Mesothelial cell of epicardium (in vitro differentiated cells): ENCODE measurements at regions not wholly inside any gene's neighbourhood (a gene's known extent, or its start where the extent isn't known, plus 50 kb on each side); places are given as distances from the start of the nearest gene placed in this dataset.

Experiments used
- DNase-seq, 2 experiments: peaks; one replicate each; pipeline ENCODE4 v3.0.0; 2021; ENCODE audit warnings: low spot score in 2 of 2; ENCODE audit not compliant: unreplicated experiment in 2 of 2
- H3K27ac Mint-ChIP-seq: 2 replicates; pipeline ENCODE4 v1.8.0; 2021; ENCODE audit warnings: mixed read lengths
- H3K27me3 Mint-ChIP-seq: 2 replicates; pipeline ENCODE4 v1.8.0; 2021; ENCODE audit warnings: low read depth, mixed read lengths
- H3K36me3 Mint-ChIP-seq: 2 replicates; pipeline ENCODE4 v1.8.0; 2021; ENCODE audit warnings: mixed read lengths
- H3K4me1 Mint-ChIP-seq: 2 replicates; pipeline ENCODE4 v1.8.0; 2021; ENCODE audit warnings: mixed read lengths
- H3K4me3 Mint-ChIP-seq: 2 replicates; pipeline ENCODE4 v1.8.0; 2021; ENCODE audit warnings: mild to moderate bottlenecking, moderate library complexity, mixed read lengths
- H3K9me3 Mint-ChIP-seq: 2 replicates; pipeline ENCODE4 v1.8.0; 2021; ENCODE audit warnings: mixed read lengths
- TF ChIP-seq, protein P1 (sequence below): fragments of 200-600 bp; sonication (generic); IDR thresholded peaks from one replicate; pipeline ENCODE4 v1.5.0; 2021; ENCODE audit warnings: antibody characterized with exemption; ENCODE audit not compliant: unreplicated experiment

- TF ChIP-seq, protein P1, sequence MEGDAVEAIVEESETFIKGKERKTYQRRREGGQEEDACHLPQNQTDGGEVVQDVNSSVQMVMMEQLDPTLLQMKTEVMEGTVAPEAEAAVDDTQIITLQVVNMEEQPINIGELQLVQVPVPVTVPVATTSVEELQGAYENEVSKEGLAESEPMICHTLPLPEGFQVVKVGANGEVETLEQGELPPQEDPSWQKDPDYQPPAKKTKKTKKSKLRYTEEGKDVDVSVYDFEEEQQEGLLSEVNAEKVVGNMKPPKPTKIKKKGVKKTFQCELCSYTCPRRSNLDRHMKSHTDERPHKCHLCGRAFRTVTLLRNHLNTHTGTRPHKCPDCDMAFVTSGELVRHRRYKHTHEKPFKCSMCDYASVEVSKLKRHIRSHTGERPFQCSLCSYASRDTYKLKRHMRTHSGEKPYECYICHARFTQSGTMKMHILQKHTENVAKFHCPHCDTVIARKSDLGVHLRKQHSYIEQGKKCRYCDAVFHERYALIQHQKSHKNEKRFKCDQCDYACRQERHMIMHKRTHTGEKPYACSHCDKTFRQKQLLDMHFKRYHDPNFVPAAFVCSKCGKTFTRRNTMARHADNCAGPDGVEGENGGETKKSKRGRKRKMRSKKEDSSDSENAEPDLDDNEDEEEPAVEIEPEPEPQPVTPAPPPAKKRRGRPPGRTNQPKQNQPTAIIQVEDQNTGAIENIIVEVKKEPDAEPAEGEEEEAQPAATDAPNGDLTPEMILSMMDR = no peak
- Mint-ChIP-seq H3K27me3 (peaks cover 8% of the 10 kb centered on the region), H3K4me3 (no peak overlapping the region), H3K36me3 (no peaks in the 10 kb centered on the region), H3K4me1 (peaks cover 5% of the 10 kb centered on the region), H3K9me3 (peaks cover 4% of the 10 kb centered on the region), H3K27ac (no peak overlapping the region)
- no peak for DNase-seq
These were observed 498.5 kb upstream of the SETBP1 start for GRCh38 chr18:44181951-44182747.

GRCh38 chr18:44186001-44186400 lies 494.7 kb upstream of the SETBP1 start:
- H3K27me3 Mint-ChIP-seq = peaks cover 12% of the 10 kb centered on the region
- TF ChIP-seq, protein P1 = no peak
- H3K4me3 Mint-ChIP-seq = no peak overlapping the region
- no peak for DNase-seq
- no peaks in the 10 kb centered on the region for H3K36me3 Mint-ChIP-seq
- H3K4me1 Mint-ChIP-seq = no peaks in the 10 kb centered on the region
- no peak overlapping the region for H3K27ac Mint-ChIP-seq
- no peaks in the 10 kb centered on the region for H3K9me3 Mint-ChIP-seq

- Mint-ChIP-seq H3K27ac (no peak overlapping the region), H3K36me3 (no peaks in the 10 kb centered on the region), H3K4me3 (no peak overlapping the region), H3K9me3 (no peaks in the 10 kb centered on the region), H3K4me1 (no peaks in the 10 kb centered on the region), H3K27me3 (peaks cover 12% of the 10 kb centered on the region)
- TF ChIP-seq, protein P1 = no peak
- no peak for DNase-seq
These were observed 493.6 kb upstream of the SETBP1 start for GRCh38 chr18:44187090-44187489.

DNA sequence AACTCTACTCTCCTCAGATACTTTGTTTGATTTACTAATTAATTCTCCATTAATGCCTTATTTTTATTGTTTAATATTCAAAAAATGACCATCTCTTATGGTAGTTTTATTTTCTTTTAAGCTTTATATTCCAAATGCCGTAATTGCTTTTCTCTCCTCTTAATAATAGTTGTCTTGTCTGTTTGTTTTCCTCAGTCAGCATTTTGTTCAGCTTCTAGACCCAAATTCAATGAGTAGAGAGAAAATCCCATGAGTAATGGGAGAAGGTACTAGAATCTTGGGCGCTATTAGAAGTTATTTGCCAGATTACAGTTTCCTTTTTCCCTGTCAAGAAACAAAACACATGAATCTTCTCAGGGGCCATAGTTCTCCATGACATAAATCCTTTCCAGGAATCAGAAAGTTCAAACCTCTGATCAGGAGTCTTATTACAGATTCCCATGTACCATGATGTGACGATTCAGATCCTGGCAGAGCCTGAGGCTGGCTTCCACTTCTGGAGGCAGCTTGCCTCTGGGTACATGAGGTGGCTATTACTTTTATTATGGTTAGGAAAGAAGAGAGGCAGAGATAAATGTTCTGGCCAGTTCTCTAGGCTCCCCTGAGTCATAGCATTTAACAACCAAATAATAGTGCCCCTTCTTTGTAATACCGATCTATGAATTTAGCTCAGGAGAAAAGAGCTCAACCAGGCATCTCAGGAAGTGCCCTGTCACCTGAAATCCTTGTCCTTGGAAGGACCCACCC lies 485.1 kb upstream of the SETBP1 start:
- H3K4me1 Mint-ChIP-seq = no peaks in the 10 kb centered on the region
- TF ChIP-seq, protein P1 = no peak
- no peak for DNase-seq
- H3K27ac Mint-ChIP-seq = no peak overlapping the region
- H3K9me3 Mint-ChIP-seq = peaks cover 3% of the 10 kb centered on the region
- no peaks in the 10 kb centered on the region for H3K36me3 Mint-ChIP-seq
- no peaks in the 10 kb centered on the region for H3K27me3 Mint-ChIP-seq
- no peak overlapping the region for H3K4me3 Mint-ChIP-seq

GRCh38 chr18:44197832-44198611 lies 482.7 kb upstream of the SETBP1 start:
- H3K9me3 Mint-ChIP-seq = peaks cover 7% of the 10 kb centered on the region
- peaks cover under 1% of the 10 kb centered on the region for H3K36me3 Mint-ChIP-seq
- no peaks in the 10 kb centered on the region for H3K4me1 Mint-ChIP-seq
- DNase-seq = no peak
- TF ChIP-seq, protein P1 = no peak
- H3K27ac Mint-ChIP-seq = no peak overlapping the region
- no peaks in the 10 kb centered on the region for H3K27me3 Mint-ChIP-seq
- H3K4me3 Mint-ChIP-seq = no peak overlapping the region
